Central memory CD8-positive, alpha-beta T cell (primary cell): ENCODE measurements at regions not wholly inside any gene's neighbourhood (a gene's known extent, or its start where the extent isn't known, plus 50 kb on each side); places are given as distances from the start of the nearest gene placed in this dataset.

Source experiments
- ATAC-seq: fragments of 150-1000 bp; cut with Tn5 transposase; replicated peaks from 2 replicates; pipeline ENCODE4 v1.10.0; 2022; ENCODE audit warnings: mild to moderate bottlenecking, moderate FRiP score, moderate number of reproducible peaks; ENCODE audit not compliant: poor library complexity, severe bottlenecking; ENCODE audit errors: extremely low read depth
- DNase-seq, 2 donors: peaks; one replicate each; pipeline ENCODE4 v3.0.0; 2021; ENCODE audit warnings: low spot score in 2 of 2
- H3K27ac Mint-ChIP-seq: one replicate; pipeline ENCODE4 v1.8.0; 2022; ENCODE audit warnings: low read depth, mild to moderate bottlenecking, moderate library complexity, mixed read lengths
- H3K27me3 Mint-ChIP-seq: one replicate; pipeline ENCODE4 v1.8.0; 2022; ENCODE audit warnings: mixed read lengths
- H3K36me3 Mint-ChIP-seq: one replicate; pipeline ENCODE4 v1.8.0; 2022; ENCODE audit warnings: mild to moderate bottlenecking, moderate library complexity, mixed read lengths; ENCODE audit not compliant: insufficient read depth
- H3K4me1 Mint-ChIP-seq: one replicate; pipeline ENCODE4 v1.8.0; 2022; ENCODE audit warnings: mixed read lengths
- H3K4me3 Mint-ChIP-seq: one replicate; pipeline ENCODE4 v1.8.0; 2022; ENCODE audit warnings: mild to moderate bottlenecking, moderate library complexity, mixed read lengths
- H3K9me3 Mint-ChIP-seq: one replicate; pipeline ENCODE4 v1.8.0; 2022; ENCODE audit warnings: mixed read lengths

GRCh38 chr2:75788154-75788553 is 77.4 kb upstream of the GCFC2 start:
- Mint-ChIP-seq H3K9me3 (no peaks in the 10 kb centered on the region), H3K27ac (no peak overlapping the region), H3K4me1 (no peaks in the 10 kb centered on the region), H3K36me3 (peaks cover 2% of the 10 kb centered on the region), H3K27me3 (peaks cover 7% of the 10 kb centered on the region), H3K4me3 (no peak overlapping the region)
- DNase-seq, result no peak
- no peak for ATAC-seq

DNA sequence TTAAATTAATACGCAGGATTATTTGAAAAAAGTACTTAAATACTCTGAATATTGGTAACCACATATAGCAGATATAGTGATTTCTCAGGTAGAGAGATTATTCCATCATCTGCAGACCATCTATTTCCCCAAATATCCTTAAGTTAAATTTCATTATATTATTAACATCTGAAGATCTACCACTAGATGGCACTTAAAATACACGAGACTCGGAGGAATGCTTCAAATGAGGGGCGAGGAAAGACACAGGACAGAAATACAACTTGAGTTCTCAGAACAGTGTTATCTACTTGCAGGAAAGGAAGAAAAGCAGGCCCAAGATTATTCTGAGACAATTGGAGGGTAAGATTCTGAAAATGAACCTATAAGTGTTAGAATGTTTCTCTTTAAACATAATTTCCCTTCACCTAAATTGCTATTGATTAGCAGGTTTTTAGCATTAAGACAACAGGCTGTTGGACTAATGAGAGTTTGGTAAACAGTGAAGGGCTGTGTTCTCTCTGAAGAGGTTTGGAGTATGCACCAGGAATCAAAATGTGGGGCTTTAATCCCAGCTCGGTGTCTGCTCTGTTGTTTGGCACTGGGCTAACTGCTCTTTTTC is 76.9 kb upstream of the GCFC2 start:
- H3K4me1 Mint-ChIP-seq, result no peaks in the 10 kb centered on the region
- ATAC-seq (no peak), DNase-seq (no peak)
- H3K36me3 Mint-ChIP-seq, result peaks cover under 1% of the 10 kb centered on the region
- no peak overlapping the region for H3K27ac Mint-ChIP-seq
- H3K27me3 Mint-ChIP-seq, result peaks cover 7% of the 10 kb centered on the region
- H3K9me3 Mint-ChIP-seq, result no peaks in the 10 kb centered on the region
- H3K4me3 Mint-ChIP-seq, result no peak overlapping the region

GRCh38 chr2:75775311-75775823 is 64.7 kb upstream of the GCFC2 start:
- Mint-ChIP-seq H3K4me3 (no peak overlapping the region), H3K27me3 (peaks cover 67% of the 10 kb centered on the region), H3K36me3 (no peaks in the 10 kb centered on the region), H3K4me1 (no peaks in the 10 kb centered on the region), H3K9me3 (no peaks in the 10 kb centered on the region), H3K27ac (no peak overlapping the region)
- DNase-seq (no peak), ATAC-seq (no peak)

DNA sequence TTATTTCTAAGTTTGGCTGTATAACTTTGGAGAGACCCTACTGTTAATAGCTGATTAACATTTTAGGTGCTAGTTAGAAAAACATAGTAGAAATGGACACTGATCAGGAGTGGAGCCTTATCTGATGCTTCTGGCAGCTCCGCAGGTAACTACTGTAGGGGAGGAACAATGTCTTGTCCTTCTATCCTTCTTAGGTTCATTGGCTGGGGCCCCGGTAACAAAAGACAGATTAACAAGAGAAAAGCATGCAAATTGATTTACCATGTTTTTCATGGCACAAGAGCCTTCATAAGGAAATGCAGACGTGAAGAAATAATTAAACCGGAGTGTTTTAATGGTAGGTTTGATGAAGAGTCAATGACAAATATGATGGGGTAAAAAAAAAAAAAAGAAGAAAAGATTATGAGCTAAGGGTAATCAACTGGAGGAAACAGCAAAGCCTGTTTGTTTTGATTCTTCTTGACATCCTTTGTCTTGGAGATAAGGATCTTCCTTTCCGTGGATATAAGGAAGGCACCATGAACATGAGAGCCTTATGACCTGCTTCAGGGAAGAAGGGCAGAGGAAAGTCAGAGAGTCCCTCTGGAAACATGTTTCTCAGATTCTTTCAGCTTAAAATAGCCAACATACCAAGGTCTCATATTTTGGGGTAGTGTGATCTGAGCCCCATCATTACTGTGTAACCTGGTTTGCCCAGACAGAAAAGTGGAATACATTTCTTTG is 62.4 kb upstream of the GCFC2 start:
- Mint-ChIP-seq H3K9me3 (no peaks in the 10 kb centered on the region), H3K27ac (no peak overlapping the region), H3K4me3 (no peak overlapping the region), H3K36me3 (no peaks in the 10 kb centered on the region), H3K27me3 (peaks cover 65% of the 10 kb centered on the region), H3K4me1 (no peaks in the 10 kb centered on the region)
- no peak for DNase-seq
- no peak for ATAC-seq

DNA sequence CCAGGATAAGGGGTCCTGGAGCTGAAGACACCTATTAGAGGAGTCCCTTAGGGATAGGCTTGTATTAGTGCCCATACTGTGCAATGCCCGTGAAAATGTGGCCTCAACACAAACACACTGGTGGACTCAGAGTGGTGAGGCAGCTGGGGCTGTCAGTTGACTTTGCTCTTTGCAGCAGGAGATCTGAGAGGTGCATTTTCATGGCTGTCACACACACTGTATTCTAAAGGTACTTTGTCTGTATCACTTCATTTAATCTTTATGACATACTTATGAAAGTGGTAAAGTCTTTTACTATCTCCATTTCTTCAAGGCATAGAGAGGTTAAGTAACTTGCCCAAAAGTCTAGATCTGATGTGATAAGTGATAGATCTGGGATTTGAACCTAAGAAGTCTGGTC is 55.1 kb upstream of the GCFC2 start:
- Mint-ChIP-seq H3K36me3 (no peaks in the 10 kb centered on the region), H3K27ac (no peak overlapping the region), H3K4me3 (no peak overlapping the region), H3K9me3 (no peaks in the 10 kb centered on the region), H3K4me1 (no peaks in the 10 kb centered on the region), H3K27me3 (peaks cover 36% of the 10 kb centered on the region)
- DNase-seq (no peak), ATAC-seq (no peak)

DNA sequence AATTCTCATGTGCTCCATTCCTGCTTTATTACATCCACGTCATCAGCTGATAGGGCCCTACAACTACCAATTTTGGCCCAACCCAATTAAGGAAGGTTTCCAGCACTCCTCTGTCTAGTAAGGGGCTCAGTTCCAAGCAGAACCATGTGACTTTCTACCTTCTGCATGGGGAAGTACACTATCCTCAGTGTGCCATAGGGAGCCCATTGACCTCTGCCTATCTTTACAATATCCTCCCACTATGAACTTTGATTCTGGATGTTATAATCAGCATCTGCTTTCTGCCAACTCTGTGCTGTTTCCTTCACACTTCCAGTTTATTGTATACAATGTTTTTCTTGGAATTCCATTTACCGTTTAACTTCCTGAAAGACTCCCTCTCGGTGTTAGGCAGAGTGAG is 53.9 kb upstream of the GCFC2 start:
- Mint-ChIP-seq H3K27me3 (peaks cover 36% of the 10 kb centered on the region), H3K4me3 (no peak overlapping the region), H3K27ac (no peak overlapping the region), H3K9me3 (no peaks in the 10 kb centered on the region), H3K36me3 (no peaks in the 10 kb centered on the region), H3K4me1 (no peaks in the 10 kb centered on the region)
- no peak for DNase-seq
- no peak for ATAC-seq
